IPS-15b (cell line): ENCODE measurements at regions not wholly inside any gene's neighbourhood (a gene's known extent, or its start where the extent isn't known, plus 50 kb on each side); places are given as distances from the start of the nearest gene placed in this dataset.
"Not testable (repeated sequence)": the region's sequence is repeated elsewhere in the genome, so short reads cannot be mapped to it uniquely, and the experiment has no call there.

ENCODE experiments used
- H3K27me3 ChIP-seq: one replicate; pipeline ENCODE4 v1.6.1; 2013; ENCODE audit warnings: low read length; ENCODE audit not compliant: control insufficient read depth, insufficient read depth
- H3K36me3 ChIP-seq: one replicate; pipeline ENCODE4 v1.6.1; 2013; ENCODE audit warnings: low read length; ENCODE audit not compliant: control insufficient read depth, insufficient read depth
- H3K4me1 ChIP-seq: one replicate; pipeline ENCODE4 v1.6.1; 2013; ENCODE audit warnings: mild to moderate bottlenecking, low read length; ENCODE audit not compliant: control insufficient read depth, insufficient read depth
- H3K4me3 ChIP-seq: one replicate; pipeline ENCODE4 v1.5.1; 2013; ENCODE audit warnings: low read depth, low read length
- H3K9ac ChIP-seq: one replicate; pipeline ENCODE4 v1.6.1; 2013; ENCODE audit warnings: low read depth, mild to moderate bottlenecking, low read length
- H3K9me3 ChIP-seq: one replicate; pipeline ENCODE4 v1.6.1; 2013; ENCODE audit warnings: mild to moderate bottlenecking, low read length; ENCODE audit not compliant: control insufficient read depth, insufficient read depth

- Histone ChIP-seq H3K36me3 (no peaks in the 10 kb centered on the region), H3K4me3 (no peak overlapping the region), H3K27me3 (peaks cover 22% of the 10 kb centered on the region), H3K4me1 (no peaks in the 10 kb centered on the region), H3K9me3 (no peaks in the 10 kb centered on the region), H3K9ac (no peak overlapping the region)
Observed at GRCh38 chr7:39855325-39855674, 94.8 kb upstream of the CDK13 start.

- H3K27me3 ChIP-seq, H3K4me3 ChIP-seq, H3K9ac ChIP-seq, H3K36me3 ChIP-seq, H3K9me3 ChIP-seq, H3K4me1 ChIP-seq: not testable (repeated sequence)
Observed at GRCh38 chr7:39863675-39864322, 86.3 kb upstream of the CDK13 start.

- not testable (repeated sequence) for H3K9ac ChIP-seq, H3K36me3 ChIP-seq, H3K4me3 ChIP-seq, H3K9me3 ChIP-seq, H3K4me1 ChIP-seq, H3K27me3 ChIP-seq
Observed at GRCh38 chr7:39869888-39870522, 80.1 kb upstream of the CDK13 start.

GRCh38 chr7:39871610-39872009 is 78.4 kb upstream of the CDK13 start:
- not testable (repeated sequence) for H3K9me3 ChIP-seq, H3K4me3 ChIP-seq, H3K27me3 ChIP-seq, H3K4me1 ChIP-seq, H3K36me3 ChIP-seq, H3K9ac ChIP-seq

- Histone ChIP-seq H3K9ac (no peak overlapping the region), H3K9me3 (no peaks in the 10 kb centered on the region), H3K4me3 (no peak overlapping the region), H3K27me3 (no peaks in the 10 kb centered on the region), H3K4me1 (no peaks in the 10 kb centered on the region), H3K36me3 (no peaks in the 10 kb centered on the region)
Observed at GRCh38 chr7:39880556-39880955, 69.5 kb upstream of the CDK13 start.

- H3K4me1 ChIP-seq: no peaks in the 10 kb centered on the region
- no peaks in the 10 kb centered on the region for H3K36me3 ChIP-seq
Observed at GRCh38 chr7:39882148-39882784, 67.8 kb upstream of the CDK13 start.

GRCh38 chr7:39883812-39884390 is 66.2 kb upstream of the CDK13 start:
- H3K36me3 ChIP-seq: no peaks in the 10 kb centered on the region
- no peaks in the 10 kb centered on the region for H3K4me1 ChIP-seq
- no peak overlapping the region for H3K4me3 ChIP-seq
- no peaks in the 10 kb centered on the region for H3K27me3 ChIP-seq
- H3K9ac ChIP-seq: no peak overlapping the region
- H3K9me3 ChIP-seq: no peaks in the 10 kb centered on the region

More at GRCh38 chr7:39882148-39882784, 67.8 kb upstream of the CDK13 start:
- H3K4me3 ChIP-seq: no peak overlapping the region
- no peaks in the 10 kb centered on the region for H3K27me3 ChIP-seq
- no peak overlapping the region for H3K9ac ChIP-seq
- no peaks in the 10 kb centered on the region for H3K9me3 ChIP-seq

GRCh38 chr7:39888171-39888853 is 61.7 kb upstream of the CDK13 start:
- H3K36me3 ChIP-seq: no peaks in the 10 kb centered on the region
- no peaks in the 10 kb centered on the region for H3K27me3 ChIP-seq
- no peaks in the 10 kb centered on the region for H3K9me3 ChIP-seq
- no peak overlapping the region for H3K4me3 ChIP-seq
- no peak overlapping the region for H3K9ac ChIP-seq
- H3K4me1 ChIP-seq: no peaks in the 10 kb centered on the region

- H3K36me3 ChIP-seq: no peaks in the 10 kb centered on the region
- H3K4me3 ChIP-seq: no peak overlapping the region
- H3K27me3 ChIP-seq: no peaks in the 10 kb centered on the region
- H3K9ac ChIP-seq: no peak overlapping the region
- no peaks in the 10 kb centered on the region for H3K9me3 ChIP-seq
- no peaks in the 10 kb centered on the region for H3K4me1 ChIP-seq
Observed at GRCh38 chr7:39890411-39890810, 59.6 kb upstream of the CDK13 start.

- H3K4me1 ChIP-seq: no peaks in the 10 kb centered on the region
- no peaks in the 10 kb centered on the region for H3K27me3 ChIP-seq
- H3K4me3 ChIP-seq: no peak overlapping the region
- no peaks in the 10 kb centered on the region for H3K36me3 ChIP-seq
- no peak overlapping the region for H3K9ac ChIP-seq
- no peaks in the 10 kb centered on the region for H3K9me3 ChIP-seq
Observed at GRCh38 chr7:39891894-39892293, 58.2 kb upstream of the CDK13 start.

GRCh38 chr7:39892361-39892760 is 57.7 kb upstream of the CDK13 start:
- no peaks in the 10 kb centered on the region for H3K4me1 ChIP-seq
- H3K27me3 ChIP-seq: no peaks in the 10 kb centered on the region
- H3K9me3 ChIP-seq: no peaks in the 10 kb centered on the region
- H3K36me3 ChIP-seq: no peaks in the 10 kb centered on the region
- no peak overlapping the region for H3K9ac ChIP-seq
- H3K4me3 ChIP-seq: no peak overlapping the region
